Endothelial cell of umbilical vein (primary cell): ENCODE measurements at regions not wholly inside any gene's neighbourhood (a gene's known extent, or its start where the extent isn't known, plus 50 kb on each side); places are given as distances from the start of the nearest gene placed in this dataset.

ENCODE experiments used
- BruUV-seq: library from RNA; stranded (reverse); fragments of 400-500 nt; replicated peaks from 2 replicates; lab custom pipeline; 2021; lab: Mats Ljungman, UMichigan
- CTCF ChIA-PET: fragments of 300-600, 350-600 bp; sonication (Branson Sonifier 250); formaldehyde crosslinking; loops from one replicate; lab custom pipeline; 2021; ENCODE audit warnings: antibody characterized with exemption, inconsistent platforms; lab: Charles Lee
- POLR2A ChIA-PET: fragments of 300-600, 350-600 bp; sonication (Branson Sonifier 250); formaldehyde crosslinking; loops from one replicate; lab custom pipeline; 2021; ENCODE audit warnings: antibody characterized with exemption, inconsistent platforms; lab: Charles Lee
- DNase-seq: peaks from one replicate; pipeline ENCODE4 v3.0.0-alpha.2; 2011; ENCODE audit warnings: low read depth, low spot score
- FAIRE-seq: peaks from 2 replicates; lab custom pipeline; 2011; peaks lifted over from hg19 to GRCh38; lab: Jason Lieb, UNC
- H2AFZ ChIP-seq: 2 replicates; pipeline ENCODE4 v1.6.0; 2012; ENCODE audit warnings: low read depth, low read length, control low read depth, inconsistent platforms
- H3K27ac ChIP-seq: 2 replicates; pipeline ENCODE4 v1.5.1; 2011; ENCODE audit warnings: low read depth, mild to moderate bottlenecking, control low read depth, low read length, moderate library complexity; ENCODE audit not compliant: insufficient read depth
- H3K27me3 ChIP-seq, 2 experiments: 2 replicates each; pipeline versions ENCODE4 v1.6.0 to v1.6.1; 2011; ENCODE audit warnings: low read length in 2 of 2, mixed read lengths in 1 of 2; ENCODE audit not compliant: control insufficient read depth in 2 of 2, insufficient read depth in 2 of 2
- H3K36me3 ChIP-seq, 2 experiments: 2 replicates in 1 of 2; 3 replicates in 1 of 2; pipeline ENCODE4 v1.5.1; 2011; ENCODE audit warnings: low read length in 2 of 2, mild to moderate bottlenecking in 1 of 2, moderate library complexity in 1 of 2; ENCODE audit not compliant: control insufficient read depth in 2 of 2, insufficient read depth in 2 of 2; ENCODE audit errors: extremely low read depth in 1 of 2
- H3K4me1 ChIP-seq: 3 replicates; pipeline ENCODE4 v1.5.1; 2011; ENCODE audit warnings: mild to moderate bottlenecking, low read length; ENCODE audit not compliant: control insufficient read depth, insufficient read depth; ENCODE audit errors: extremely low read depth
- H3K4me2 ChIP-seq: 2 replicates; pipeline ENCODE4 v1.6.1; 2011; ENCODE audit warnings: low read length, control low read depth, mixed read lengths; ENCODE audit not compliant: insufficient read depth
- H3K4me3 ChIP-seq, 3 experiments: fragments of 200-600 bp in 1 of 3; sonication (generic), shearing (Covaris generic) in 1 of 3; replicated peaks in 1 of 3; 2 replicates each; pipeline ENCODE4 v1.5.1; 2011 to 2016; ENCODE audit warnings: control low read depth in 3 of 3, low read length in 3 of 3, mild to moderate bottlenecking in 2 of 3, inconsistent platforms in 1 of 3, low read depth in 1 of 3, moderate library complexity in 1 of 3; ENCODE audit not compliant: insufficient read depth in 1 of 3
- H3K79me2 ChIP-seq: 2 replicates; pipeline ENCODE4 v1.6.0; 2012; ENCODE audit warnings: low read length, inconsistent platforms; ENCODE audit not compliant: control insufficient read depth, insufficient read depth
- H3K9ac ChIP-seq: replicated peaks from 2 replicates; pipeline ENCODE3; 2011; ENCODE audit warnings: low read length, control low read depth; ENCODE audit not compliant: insufficient read depth; ENCODE audit errors: extremely low read depth
- H3K9me1 ChIP-seq: replicated peaks from 3 replicates; pipeline ENCODE4 v1.6.0; 2011; ENCODE audit warnings: mild to moderate bottlenecking, low read length; ENCODE audit not compliant: control insufficient read depth, insufficient read depth; ENCODE audit errors: extremely low read depth
- H3K9me3 ChIP-seq: replicated peaks from 2 replicates; pipeline ENCODE4 v1.5.1; 2012; ENCODE audit warnings: low read length, inconsistent platforms; ENCODE audit not compliant: control insufficient read depth, insufficient read depth
- H4K20me1 ChIP-seq: replicated peaks from 2 replicates; pipeline ENCODE3; 2011; ENCODE audit warnings: mild to moderate bottlenecking, low read length; ENCODE audit not compliant: control insufficient read depth, insufficient read depth; ENCODE audit errors: extremely low read depth
- CTCF ChIP-seq, 2 donors: IDR thresholded peaks; 1 replicate in 1 of 2; 2 replicates in 1 of 2; pipeline ENCODE4 v1.5.1; 2011; ENCODE audit warnings: low read length in 2 of 2, mild to moderate bottlenecking in 2 of 2, moderate library complexity in 2 of 2, control low read depth in 1 of 2, inconsistent platforms in 1 of 2, low read depth in 1 of 2; ENCODE audit not compliant: insufficient read depth in 1 of 2; ENCODE audit errors: extremely low read depth in 1 of 2
- EZH2 ChIP-seq: IDR thresholded peaks from 2 replicates; pipeline ENCODE4 v1.6.1; 2012; ENCODE audit warnings: borderline replicate concordance, low read depth, mild to moderate bottlenecking, moderate library complexity, low read length, inconsistent platforms; ENCODE audit not compliant: severe bottlenecking
- FOS ChIP-seq: IDR thresholded peaks from 2 replicates; pipeline ENCODE4 v1.6.1; 2011; ENCODE audit warnings: mild to moderate bottlenecking, low read length, moderate library complexity, borderline replicate concordance; ENCODE audit not compliant: insufficient read depth
- GATA2 ChIP-seq: IDR thresholded peaks from 2 replicates; pipeline ENCODE4 v1.7.0; 2011; ENCODE audit warnings: low read depth, mild to moderate bottlenecking, moderate library complexity, mixed read lengths, low read length; ENCODE audit not compliant: insufficient read length, insufficient read depth
- JUN ChIP-seq: IDR thresholded peaks from 2 replicates; pipeline ENCODE4 v1.6.1; 2011; ENCODE audit warnings: borderline replicate concordance, low read depth; ENCODE audit not compliant: insufficient read length, insufficient read depth
- MAX ChIP-seq: IDR thresholded peaks from 2 replicates; pipeline ENCODE4 v1.6.1; 2011; ENCODE audit not compliant: insufficient read depth, insufficient read length
- MYC ChIP-seq: IDR thresholded peaks from one replicate; pipeline ENCODE4 v1.6.1; 2011; ENCODE audit warnings: mild to moderate bottlenecking, low read depth, low read length
- POLR2A ChIP-seq: IDR thresholded peaks from 2 replicates; pipeline ENCODE4 v1.6.1; 2012; ENCODE audit warnings: low read depth, mild to moderate bottlenecking, control low read depth, low read length
- POLR2AphosphoS5 ChIP-seq: IDR thresholded peaks from 2 replicates; pipeline ENCODE4 v1.6.1; 2012; ENCODE audit warnings: low read depth, mild to moderate bottlenecking, control low read depth, low read length, moderate library complexity; ENCODE audit not compliant: insufficient read depth
- dilution Hi-C: fragments of 300-500 bp; cut with MboI; formaldehyde crosslinking; loops from one replicate; pipeline ENCODE4 v1.15.0; 2019; ENCODE audit warnings: low sequenced_read_pairs; ENCODE audit not compliant: extremely low pct_ligation_motif_present
- intact Hi-C: fragments of 100-400 bp; cut with micrococcal nuclease; formaldehyde crosslinking; loops from one replicate; pipeline ENCODE4 v1.10.0; 2022

- FAIRE-seq (no peak), DNase-seq (no peak)
- Histone ChIP-seq H3K79me2 (no peaks in the 10 kb centered on the region), H3K9ac (no peak overlapping the region), H3K4me2 (no peak overlapping the region), H3K4me1 (no peaks in the 10 kb centered on the region), H3K36me3 (no peaks in the 10 kb centered on the region), H3K27me3 (no peaks in the 10 kb centered on the region), H3K9me1 (no peaks in the 10 kb centered on the region), H4K20me1 (no peaks in the 10 kb centered on the region), H2AFZ (no peak overlapping the region), H3K9me3 (no peaks in the 10 kb centered on the region), H3K27ac (no peak overlapping the region), H3K4me3 (no peak overlapping the region)
- BruUV-seq = no TSS peak
- dilution Hi-C loops = no loop called here
- ChIA-PET CTCF (interaction anchor here (1.7 kb wide), 1 partner anchor 69 kb away, joined by 3 read pairs; no protein-coding TSS in a partner anchor), POLR2A (no interaction called here)
- intact Hi-C loops = no loop called here
- TF ChIP-seq EZH2 (no peak), GATA2 (no peak), POLR2A (no peak), JUN (no peak), MYC (no peak), MAX (no peak)
Observed at GRCh38 chr5:44614845-44615244, 193.9 kb upstream of the MRPS30 start.

- Histone ChIP-seq H3K4me2 (no peak overlapping the region), H3K79me2 (no peaks in the 10 kb centered on the region), H3K9me3 (no peaks in the 10 kb centered on the region), H3K9me1 (no peaks in the 10 kb centered on the region), H3K4me1 (no peaks in the 10 kb centered on the region), H4K20me1 (no peaks in the 10 kb centered on the region), H3K27me3 (no peaks in the 10 kb centered on the region), H3K27ac (no peak overlapping the region), H3K4me3 (no peak overlapping the region), H3K9ac (no peak overlapping the region), H2AFZ (no peak overlapping the region), H3K36me3 (no peaks in the 10 kb centered on the region)
- FAIRE-seq = no peak
- DNase-seq = no peak
- TF ChIP-seq MYC (no peak), MAX (no peak), FOS (no peak), POLR2AphosphoS5 (no peak), GATA2 (no peak), JUN (no peak), CTCF (IDR thresholded peaks at IDR 0.05; ENCODE audit: extremely low read depth in 1 of 2, insufficient read depth in 1 of 2, low read depth in 1 of 2, low read length in 2 of 2) (no peak), POLR2A (no peak), EZH2 (no peak)
- ChIA-PET POLR2A (no interaction called here), CTCF (interaction anchor here (1.7 kb wide), 1 partner anchor 70 kb away, joined by 3 read pairs; no protein-coding TSS in a partner anchor)
- dilution Hi-C loops (no loop called here), intact Hi-C loops (no loop called here)
- BruUV-seq = no TSS peak
Observed at GRCh38 chr5:44613936-44614335, 194.8 kb upstream of the MRPS30 start.
